Liver (tissue), 2 donors: ENCODE measurements at regions not wholly inside any gene's neighbourhood (a gene's known extent, or its start where the extent isn't known, plus 50 kb on each side); places are given as distances from the start of the nearest gene placed in this dataset.

Source experiments
- CTCF ChIP-seq: fragments of 150-350 bp; IDR thresholded peaks from 2 replicates; pipeline ENCODE4 v1.5.1; 2017; ENCODE audit warnings: improper control_type of control experiment, low read depth, low read length; ENCODE audit not compliant: missing input control
- FOXA1 ChIP-seq: IDR thresholded peaks from 2 replicates; pipeline ENCODE4 v1.6.1; 2016; ENCODE audit warnings: antibody characterized with exemption
- MAX ChIP-seq: IDR thresholded peaks from 2 replicates; pipeline ENCODE4 v1.6.1; 2016; ENCODE audit warnings: antibody characterized with exemption
- YY1 ChIP-seq: IDR thresholded peaks from 2 replicates; pipeline ENCODE4 v1.6.1; 2016; ENCODE audit warnings: antibody characterized with exemption, mild to moderate bottlenecking
- donor health status: healthy.

- TF ChIP-seq FOXA1 (no peak), YY1 (no peak), MAX (no peak), CTCF (no peak)
These were observed 52.6 kb upstream of the OTX2 start for GRCh38 chr14:56862836-56863235.
